Esophagus mucosa (tissue), 1 donor: ENCODE measurements at regions not wholly inside any gene's neighbourhood (a gene's known extent, or its start where the extent isn't known, plus 50 kb on each side); places are given as distances from the start of the nearest gene placed in this dataset.
"Not testable (repeated sequence)": the region's sequence is repeated elsewhere in the genome, so short reads cannot be mapped to it uniquely, and the experiment has no call there.

Experiments used
- ATAC-seq: fragments of 200-7000 bp; cut with Tn5 transposase; one replicate; pipeline ENCODE4 v1.9.1; 2020
- donor health status: DM: yes; HTN: yes; CAD: no.

- not testable (repeated sequence) for ATAC-seq
Observed at GRCh38 chr15:84094720-84095119, 140.9 kb upstream of the GOLGA6L4 start.

- peak; percentile 81 for ATAC-seq
Observed at GRCh38 chr15:84097053-84097452, 138.5 kb upstream of the GOLGA6L4 start.

GRCh38 chr15:84098604-84099003 lies 137.0 kb upstream of the GOLGA6L4 start:
- no peak for ATAC-seq

- no peak for ATAC-seq
Observed at GRCh38 chr15:84099181-84099580, 136.4 kb upstream of the GOLGA6L4 start.

GRCh38 chr15:84103345-84103744 lies 132.2 kb upstream of the GOLGA6L4 start:
- ATAC-seq = no peak

- no peak for ATAC-seq
Observed at GRCh38 chr15:84104853-84105252, 130.7 kb upstream of the GOLGA6L4 start.

GRCh38 chr15:84108728-84109127 lies 126.8 kb upstream of the GOLGA6L4 start:
- no peak for ATAC-seq

GRCh38 chr15:84111575-84111974 lies 124.0 kb upstream of the GOLGA6L4 start:
- ATAC-seq = no peak

GRCh38 chr15:84112025-84112424 lies 123.5 kb upstream of the GOLGA6L4 start:
- peak; percentile 32 for ATAC-seq

- no peak for ATAC-seq
Observed at GRCh38 chr15:84113919-84114318, 121.7 kb upstream of the GOLGA6L4 start.

GRCh38 chr15:84114680-84115079 lies 120.9 kb upstream of the GOLGA6L4 start:
- ATAC-seq = not testable (repeated sequence)

- ATAC-seq = not testable (repeated sequence)
Observed at GRCh38 chr15:84119351-84119750, 116.2 kb upstream of the GOLGA6L4 start.

GRCh38 chr15:84120903-84121302 lies 114.7 kb upstream of the GOLGA6L4 start:
- peak; percentile 62 for ATAC-seq

- not testable (repeated sequence) for ATAC-seq
Observed at GRCh38 chr15:84128706-84129105, 106.9 kb upstream of the GOLGA6L4 start.

- ATAC-seq = peak; percentile 79
Observed at GRCh38 chr15:84130098-84130831, 105.3 kb upstream of the GOLGA6L4 start.

- ATAC-seq = not testable (repeated sequence)
Observed at GRCh38 chr15:84135931-84136456, 99.6 kb upstream of the GOLGA6L4 start.

GRCh38 chr15:84142888-84143337 lies 92.7 kb upstream of the GOLGA6L4 start:
- ATAC-seq = peak; percentile 95

GRCh38 chr15:84143753-84144314 lies 91.7 kb upstream of the GOLGA6L4 start:
- ATAC-seq = no peak

GRCh38 chr15:84144946-84145345 lies 90.6 kb upstream of the GOLGA6L4 start:
- not testable (repeated sequence) for ATAC-seq

- ATAC-seq = not testable (repeated sequence)
Observed at GRCh38 chr15:84146299-84146698, 89.3 kb upstream of the GOLGA6L4 start.

- not testable (repeated sequence) for ATAC-seq
Observed at GRCh38 chr15:84147307-84147706, 88.3 kb upstream of the GOLGA6L4 start.

GRCh38 chr15:84151205-84151931 lies 84.2 kb upstream of the GOLGA6L4 start:
- ATAC-seq = peak; percentile 38

- not testable (repeated sequence) for ATAC-seq
Observed at GRCh38 chr15:84152381-84152979, 83.1 kb upstream of the GOLGA6L4 start.
